Mammary epithelial cell (primary cell): ENCODE measurements at regions not wholly inside any gene's neighbourhood (a gene's known extent, or its start where the extent isn't known, plus 50 kb on each side); places are given as distances from the start of the nearest gene placed in this dataset.

Source experiments
- EZH2 ChIP-seq: IDR thresholded peaks from 2 replicates; pipeline ENCODE4 v1.6.1; 2012; ENCODE audit warnings: low read length, inconsistent platforms, borderline replicate concordance
- TF ChIP-seq, protein P1 (sequence below), 2 donors: IDR thresholded peaks in 1 of 2; conservative IDR thresholded peaks in 1 of 2; 2 replicates each; pipeline ENCODE4 v1.5.1; 2011 to 2012; ENCODE audit warnings: inconsistent platforms in 2 of 2, low read length in 2 of 2, mild to moderate bottlenecking in 2 of 2, control low read depth in 1 of 2, low read depth in 1 of 2; ENCODE audit not compliant: insufficient read depth in 1 of 2; ENCODE audit errors: extremely low read depth in 1 of 2

DNA sequence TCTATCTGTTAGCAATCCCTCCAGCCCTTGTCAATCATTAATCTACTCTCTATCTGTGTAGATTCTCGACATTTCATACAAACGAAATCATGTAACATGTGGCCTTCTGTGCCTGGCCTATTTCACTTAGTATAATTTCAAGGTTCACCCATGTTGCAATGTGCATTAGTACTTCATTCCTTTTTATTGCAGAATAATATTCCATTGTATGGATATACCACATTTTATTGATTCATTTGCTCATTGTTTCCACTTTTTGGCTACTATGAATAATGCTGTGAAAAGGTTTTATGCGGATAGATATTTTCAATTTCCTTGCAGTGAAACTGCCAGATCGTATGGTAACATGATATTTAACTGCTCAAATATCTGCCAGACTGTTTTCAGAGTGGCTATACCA lies 100.1 kb downstream of the MIAT start:
- TF ChIP-seq, protein P1, sequence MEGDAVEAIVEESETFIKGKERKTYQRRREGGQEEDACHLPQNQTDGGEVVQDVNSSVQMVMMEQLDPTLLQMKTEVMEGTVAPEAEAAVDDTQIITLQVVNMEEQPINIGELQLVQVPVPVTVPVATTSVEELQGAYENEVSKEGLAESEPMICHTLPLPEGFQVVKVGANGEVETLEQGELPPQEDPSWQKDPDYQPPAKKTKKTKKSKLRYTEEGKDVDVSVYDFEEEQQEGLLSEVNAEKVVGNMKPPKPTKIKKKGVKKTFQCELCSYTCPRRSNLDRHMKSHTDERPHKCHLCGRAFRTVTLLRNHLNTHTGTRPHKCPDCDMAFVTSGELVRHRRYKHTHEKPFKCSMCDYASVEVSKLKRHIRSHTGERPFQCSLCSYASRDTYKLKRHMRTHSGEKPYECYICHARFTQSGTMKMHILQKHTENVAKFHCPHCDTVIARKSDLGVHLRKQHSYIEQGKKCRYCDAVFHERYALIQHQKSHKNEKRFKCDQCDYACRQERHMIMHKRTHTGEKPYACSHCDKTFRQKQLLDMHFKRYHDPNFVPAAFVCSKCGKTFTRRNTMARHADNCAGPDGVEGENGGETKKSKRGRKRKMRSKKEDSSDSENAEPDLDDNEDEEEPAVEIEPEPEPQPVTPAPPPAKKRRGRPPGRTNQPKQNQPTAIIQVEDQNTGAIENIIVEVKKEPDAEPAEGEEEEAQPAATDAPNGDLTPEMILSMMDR (conservative IDR thresholded peaks at IDR 0.05 in 1 of 2, IDR thresholded peaks at IDR 0.05 in 1 of 2; ENCODE audit: extremely low read depth in 1 of 2, insufficient read depth in 1 of 2, low read depth in 1 of 2, low read length in 2 of 2), result no peak
- no peak for TF ChIP-seq EZH2
